Transverse colon (tissue), 4 donors: ENCODE measurements at regions not wholly inside any gene's neighbourhood (a gene's known extent, or its start where the extent isn't known, plus 50 kb on each side); places are given as distances from the start of the nearest gene placed in this dataset.
A peak's percentile ranks its signal among the peaks of the same experiment; 100 is the strongest.

Experiments
- DNase-seq: peaks from one replicate; pipeline ENCODE4 v3.0.0-alpha.2; 2019
- H3K27ac ChIP-seq, 4 donors: fragments of 200-600 bp; sonication (generic); 2 replicates each; pipeline ENCODE4 v1.5.1; 2016 to 2018; ENCODE audit warnings: inconsistent platforms in 4 of 4
- H3K27me3 ChIP-seq: fragments of 200-600 bp; sonication (generic); 2 replicates; pipeline ENCODE4 v1.5.1; 2017; ENCODE audit warnings: inconsistent platforms
- H3K36me3 ChIP-seq, 4 donors: fragments of 200-600 bp; sonication (generic); 2 replicates each; pipeline ENCODE4 v1.5.1; 2017 to 2019; ENCODE audit warnings: inconsistent platforms in 4 of 4
- H3K4me1 ChIP-seq, 4 donors: fragments of 200-600 bp; sonication (generic); 2 replicates each; pipeline ENCODE4 v1.5.1; 2017 to 2020; ENCODE audit warnings: inconsistent platforms in 4 of 4
- H3K4me3 ChIP-seq, 4 donors: fragments of 200-600 bp; sonication (generic); 1 replicate in 1 of 4; 2 replicates in 3 of 4; pipeline versions ENCODE4 v1.5.1 to v1.6.1; 2017 to 2019; ENCODE audit warnings: inconsistent platforms in 4 of 4
- H3K9me3 ChIP-seq, 2 donors: fragments of 200-600 bp; sonication (generic); 2 replicates each; pipeline ENCODE4 v1.5.1; 2017 to 2019; ENCODE audit warnings: inconsistent platforms in 2 of 2
- CTCF ChIP-seq, 5 experiments: fragments of 200-600 bp in 3 of 5; fragments of 450-650 bp in 2 of 5; sonication (generic) in 3 of 5; IDR thresholded peaks; 1 replicate in 2 of 5; 2 replicates in 3 of 5; pipeline ENCODE4 v1.5.1; 2016 to 2017; ENCODE audit warnings: antibody characterized with exemption in 5 of 5, inconsistent platforms in 3 of 5, mild to moderate bottlenecking in 2 of 5, moderate library complexity in 1 of 5
- EP300 ChIP-seq: sonication (generic); formaldehyde crosslinking; IDR thresholded peaks from one replicate; pipeline ENCODE4 v1.6.1; 2017; ENCODE audit warnings: antibody characterized with exemption, low read depth
- POLR2A ChIP-seq: fragments of 450-650 bp; IDR thresholded peaks from one replicate; pipeline ENCODE4 v1.6.1; 2016; ENCODE audit warnings: antibody characterized with exemption, mild to moderate bottlenecking, moderate library complexity
- POLR2AphosphoS5 ChIP-seq, 3 donors: sonication (generic); formaldehyde crosslinking; IDR thresholded peaks; one replicate each; pipeline ENCODE4 v1.6.1; 2016; ENCODE audit warnings: antibody characterized with exemption in 3 of 3
- WGBS, 2 donors: methylation state at CpG; one replicate each; pipeline ENCODE4 v1.1.5; 2018; ENCODE audit warnings: low coverage in 1 of 2; 5-methylcytosine and 5-hydroxymethylcytosine counted together
- in situ Hi-C, 4 donors: fragments of 200-750 bp; cut with MboI; loops; one replicate each; pipeline versions ENCODE4 v1.15.0 to v1.15.1; 2017; ENCODE audit warnings: low sequenced_read_pairs in 3 of 4, low pct_ligation_motif_present in 1 of 4, low pct_unique_long_range_greater_than_20kb in 1 of 4
- intact Hi-C: fragments of 100-400 bp; cut with DNase I; formaldehyde crosslinking; loops from one replicate; pipeline ENCODE4 v1.15.1; 2023; ENCODE audit warnings: low total_unique reads

DNA sequence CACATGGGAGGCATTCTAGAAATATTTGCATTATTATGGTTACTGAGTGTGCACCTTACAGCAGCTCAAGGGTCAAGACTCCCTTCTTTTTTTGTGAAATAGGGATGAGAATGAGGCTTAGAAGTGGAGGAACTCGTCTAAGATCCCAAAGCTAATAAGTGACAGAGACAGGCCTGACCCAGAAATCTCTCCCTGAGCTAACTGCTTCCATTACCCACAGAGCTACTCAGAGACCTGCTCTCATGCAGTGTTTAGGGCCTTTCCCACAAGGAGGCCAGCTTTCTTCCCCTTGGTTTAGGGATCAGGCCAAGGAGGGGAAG, 301.7 kb downstream of the RPS24 start:
- 53% methylated on average over 1 of the region's 1 CpG; no CpG with 5 or more reads in 1 of the 2 donors for WGBS, 2 donors
- peak overlapping the region in 3 of 4 donors; percentile 16 to 63 (median 23) for H3K27ac ChIP-seq

GRCh38 chr10:78335691-78336401, 302.2 kb downstream of the RPS24 start:
- WGBS, 2 donors, result 60 to 82% methylated on average over 1 to 5 of the region's 5 CpGs
- no peaks in the 10 kb centered on the region for H3K36me3 ChIP-seq
- no peaks in the 10 kb centered on the region for H3K9me3 ChIP-seq
- TF ChIP-seq CTCF (IDR thresholded peaks at IDR 0.05) (no peak), EP300 (no peak), POLR2A (no peak), POLR2AphosphoS5 (IDR thresholded peaks at IDR 0.05) (no peak)
- in situ Hi-C loops (no loop called here), intact Hi-C loops (loop anchor here (10.0 kb wide), 1 partner anchor 139 kb away; no protein-coding TSS in a partner anchor)
- DNase-seq, result no peak
- no peak overlapping the region for H3K4me3 ChIP-seq
- H3K27ac ChIP-seq, result peak overlapping the region; percentile 16 to 63 (median 28)
- no peaks in the 10 kb centered on the region for H3K27me3 ChIP-seq
- peaks cover 0 to 22% (median 4%) of the 10 kb centered on the region in 4 donors for H3K4me1 ChIP-seq

More for the DNA sequence above, 301.7 kb downstream of the RPS24 start:
- intact Hi-C loops, result loop anchor here (10.0 kb wide), 1 partner anchor 139 kb away; no protein-coding TSS in a partner anchor
- peaks cover 0 to 22% (median 4%) of the 10 kb centered on the region in 4 donors for H3K4me1 ChIP-seq
- in situ Hi-C loops, result no loop called here
- H3K9me3 ChIP-seq, result no peaks in the 10 kb centered on the region
- no peak for DNase-seq
- TF ChIP-seq EP300 (no peak), POLR2A (no peak), CTCF (IDR thresholded peaks at IDR 0.05) (no peak), POLR2AphosphoS5 (IDR thresholded peaks at IDR 0.05) (no peak)
- no peaks in the 10 kb centered on the region for H3K36me3 ChIP-seq
- H3K27me3 ChIP-seq, result no peaks in the 10 kb centered on the region
- H3K4me3 ChIP-seq, result no peak overlapping the region

GRCh38 chr10:78336402-78336791, 302.7 kb downstream of the RPS24 start:
- peaks cover 0 to 22% (median 2%) of the 10 kb centered on the region in 4 donors for H3K4me1 ChIP-seq
- no peak overlapping the region for H3K4me3 ChIP-seq
- in situ Hi-C loops (no loop called here), intact Hi-C loops (loop anchor here (10.0 kb wide), 1 partner anchor 138 kb away; no protein-coding TSS in a partner anchor)
- WGBS, 2 donors, result 67 to 84% methylated on average over 1 to 2 of the region's 2 CpGs
- H3K27me3 ChIP-seq, result no peaks in the 10 kb centered on the region
- H3K9me3 ChIP-seq, result no peaks in the 10 kb centered on the region
- TF ChIP-seq EP300, result no peak
- no peak for TF ChIP-seq CTCF (IDR thresholded peaks at IDR 0.05)
- TF ChIP-seq POLR2AphosphoS5 (IDR thresholded peaks at IDR 0.05), result no peak
- TF ChIP-seq POLR2A, result no peak
- H3K36me3 ChIP-seq, result no peaks in the 10 kb centered on the region
- H3K27ac ChIP-seq, result peak overlapping the region; percentile 16 to 63 (median 28)
- DNase-seq, result no peak

GRCh38 chr10:78337016-78337415, 303.4 kb downstream of the RPS24 start:
- in situ Hi-C loops (no loop called here), intact Hi-C loops (loop anchor here (10.0 kb wide), 1 partner anchor 138 kb away; no protein-coding TSS in a partner anchor)
- H3K27me3 ChIP-seq, result no peaks in the 10 kb centered on the region
- TF ChIP-seq CTCF (IDR thresholded peaks at IDR 0.05) (no peak), EP300 (no peak), POLR2AphosphoS5 (IDR thresholded peaks at IDR 0.05) (no peak), POLR2A (no peak)
- H3K9me3 ChIP-seq, result no peaks in the 10 kb centered on the region
- no peaks in the 10 kb centered on the region for H3K36me3 ChIP-seq
- WGBS, 2 donors, result 87% methylated on average over 4 of the region's 4 CpGs; no CpG with 5 or more reads in 1 of the 2 donors
- H3K4me1 ChIP-seq, result peaks cover 0 to 17% (median 2%) of the 10 kb centered on the region in 4 donors
- no peak for DNase-seq
- no peak overlapping the region for H3K4me3 ChIP-seq
- peak overlapping the region in 2 of 4 donors; percentile 23 to 33 for H3K27ac ChIP-seq
